Urinary bladder (tissue), 3 donors: ENCODE measurements at regions not wholly inside any gene's neighbourhood (a gene's known extent, or its start where the extent isn't known, plus 50 kb on each side); places are given as distances from the start of the nearest gene placed in this dataset.
"Not testable (repeated sequence)": the region's sequence is repeated elsewhere in the genome, so short reads cannot be mapped to it uniquely, and the experiment has no call there.

Experiments used
- DNase-seq: peaks from one replicate; pipeline ENCODE4 v3.0.0-alpha.2; 2015; ENCODE audit errors: extremely low spot score
- H3K27ac ChIP-seq: one replicate; pipeline ENCODE4 v1.5.1; 2013; ENCODE audit warnings: low read depth, mild to moderate bottlenecking, moderate library complexity
- H3K36me3 ChIP-seq: one replicate; pipeline ENCODE4 v1.6.1; 2013; ENCODE audit warnings: mild to moderate bottlenecking, moderate library complexity; ENCODE audit not compliant: insufficient read depth
- H3K4me1 ChIP-seq: one replicate; pipeline ENCODE4 v1.6.1; 2013; ENCODE audit warnings: mild to moderate bottlenecking, moderate library complexity; ENCODE audit not compliant: insufficient read depth
- H3K4me3 ChIP-seq: one replicate; pipeline ENCODE4 v1.5.1; 2013; ENCODE audit warnings: low read depth, low read length
- WGBS: extraction: QIAGEN DNeasy Blood & Tissue Kit; methylation state at CpG from one replicate; pipeline ENCODE4 v1.1.7; 2013; 5-methylcytosine and 5-hydroxymethylcytosine counted together
- donor health status: healthy with polysubstance abuse.
- donor health status: healthy.

GRCh38 chr1:181893150-181893549 is 168.4 kb downstream of the ZNF648 start:
- not testable (repeated sequence) for H3K36me3 ChIP-seq, H3K4me1 ChIP-seq, H3K4me3 ChIP-seq, DNase-seq, H3K27ac ChIP-seq

- H3K27ac ChIP-seq, result no peak overlapping the region
- no peak for DNase-seq
- no peak overlapping the region for H3K4me3 ChIP-seq
- H3K36me3 ChIP-seq, result no peaks in the 10 kb centered on the region
- no peaks in the 10 kb centered on the region for H3K4me1 ChIP-seq
- WGBS, result 70% methylated on average over 3 of the region's 3 CpGs
Measured at GRCh38 chr1:181872562-181872961, 188.9 kb downstream of the ZNF648 start.

- Histone ChIP-seq H3K36me3 (no peaks in the 10 kb centered on the region), H3K4me3 (no peak overlapping the region), H3K27ac (no peak overlapping the region), H3K4me1 (no peaks in the 10 kb centered on the region)
- no peak for DNase-seq
- 77% methylated on average over 1 of the region's 1 CpG for WGBS
Measured at GRCh38 chr1:181863736-181864135, 197.8 kb downstream of the ZNF648 start.

- 72% methylated on average over 3 of the region's 3 CpGs for WGBS
- no peak for DNase-seq
- H3K27ac ChIP-seq, result no peak overlapping the region
- no peaks in the 10 kb centered on the region for H3K36me3 ChIP-seq
- no peak overlapping the region for H3K4me3 ChIP-seq
- no peaks in the 10 kb centered on the region for H3K4me1 ChIP-seq
Measured at GRCh38 chr1:181863006-181863405, 198.5 kb downstream of the ZNF648 start.

- no peak overlapping the region for H3K4me3 ChIP-seq
- H3K27ac ChIP-seq, result no peak overlapping the region
- 70% methylated on average over 4 of the region's 4 CpGs for WGBS
- no peaks in the 10 kb centered on the region for H3K36me3 ChIP-seq
- H3K4me1 ChIP-seq, result no peaks in the 10 kb centered on the region
- DNase-seq, result no peak
Measured at GRCh38 chr1:181858135-181858534, 203.4 kb downstream of the ZNF648 start.
